Thoracic aorta (tissue), 2 donors: ENCODE measurements at regions not wholly inside any gene's neighbourhood (a gene's known extent, or its start where the extent isn't known, plus 50 kb on each side); places are given as distances from the start of the nearest gene placed in this dataset.

ENCODE experiments used
- ATAC-seq: fragments of 150-250 bp; one replicate; pipeline ENCODE4 v1.8.0; 2017; ENCODE audit warnings: low read depth; ENCODE audit not compliant: insufficient number of reproducible peaks, low FRiP score
- DNase-seq: peaks from one replicate; pipeline ENCODE4 v3.0.0-alpha.2; 2020; ENCODE audit warnings: low spot score
- H3K27ac ChIP-seq, 2 donors: fragments of 200-600 bp; sonication (generic); 1 replicate in 1 of 2; 2 replicates in 1 of 2; pipeline ENCODE4 v1.5.1; 2016; ENCODE audit warnings: mild to moderate bottlenecking in 2 of 2, moderate library complexity in 2 of 2
- H3K27me3 ChIP-seq: fragments of 200-600 bp; sonication (generic); replicated peaks from 2 replicates; pipeline ENCODE4 v1.6.0; 2016; ENCODE audit warnings: mild to moderate bottlenecking; ENCODE audit not compliant: insufficient read depth
- H3K36me3 ChIP-seq: fragments of 200-600 bp; sonication (generic); one replicate; pipeline ENCODE4 v1.5.1; 2016
- H3K4me1 ChIP-seq, 2 donors: fragments of 200-600 bp; sonication (generic); 1 replicate in 1 of 2; 2 replicates in 1 of 2; pipeline versions ENCODE4 v1.5.1 to v1.6.0; 2016; ENCODE audit warnings: low read depth in 2 of 2, mild to moderate bottlenecking in 1 of 2; ENCODE audit not compliant: control insufficient read depth in 1 of 2
- H3K4me3 ChIP-seq: fragments of 200-600 bp; sonication (generic); 2 replicates; pipeline ENCODE4 v1.5.1; 2016; ENCODE audit warnings: mild to moderate bottlenecking
- H3K9me3 ChIP-seq: fragments of 200-600 bp; sonication (generic); 2 replicates; pipeline ENCODE4 v1.5.1; 2016
- TF ChIP-seq, protein P1 (sequence below): fragments of 200-600 bp; sonication (generic); IDR thresholded peaks from one replicate; pipeline ENCODE4 v1.5.1; 2019; ENCODE audit warnings: antibody characterized with exemption

DNA sequence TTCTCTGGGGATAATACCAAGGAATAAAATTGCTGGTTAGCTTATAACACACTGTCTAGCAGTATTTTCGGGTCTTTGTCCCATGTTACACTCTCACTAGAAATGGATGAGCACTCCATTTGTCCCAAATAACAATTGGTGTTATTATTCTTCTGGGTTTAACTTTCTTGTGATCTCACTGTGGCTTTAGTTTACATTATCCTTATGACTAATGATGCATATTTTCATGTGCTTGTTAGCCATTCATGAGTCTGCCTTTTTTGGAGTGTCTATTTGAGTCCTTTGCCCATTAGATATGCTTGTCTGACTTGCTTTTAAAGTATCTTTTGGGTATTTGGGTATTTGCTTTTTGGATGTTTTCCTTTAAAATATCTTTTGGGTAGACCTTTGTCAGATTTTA, 372.9 kb upstream of the TENM3 start:
- TF ChIP-seq, protein P1, sequence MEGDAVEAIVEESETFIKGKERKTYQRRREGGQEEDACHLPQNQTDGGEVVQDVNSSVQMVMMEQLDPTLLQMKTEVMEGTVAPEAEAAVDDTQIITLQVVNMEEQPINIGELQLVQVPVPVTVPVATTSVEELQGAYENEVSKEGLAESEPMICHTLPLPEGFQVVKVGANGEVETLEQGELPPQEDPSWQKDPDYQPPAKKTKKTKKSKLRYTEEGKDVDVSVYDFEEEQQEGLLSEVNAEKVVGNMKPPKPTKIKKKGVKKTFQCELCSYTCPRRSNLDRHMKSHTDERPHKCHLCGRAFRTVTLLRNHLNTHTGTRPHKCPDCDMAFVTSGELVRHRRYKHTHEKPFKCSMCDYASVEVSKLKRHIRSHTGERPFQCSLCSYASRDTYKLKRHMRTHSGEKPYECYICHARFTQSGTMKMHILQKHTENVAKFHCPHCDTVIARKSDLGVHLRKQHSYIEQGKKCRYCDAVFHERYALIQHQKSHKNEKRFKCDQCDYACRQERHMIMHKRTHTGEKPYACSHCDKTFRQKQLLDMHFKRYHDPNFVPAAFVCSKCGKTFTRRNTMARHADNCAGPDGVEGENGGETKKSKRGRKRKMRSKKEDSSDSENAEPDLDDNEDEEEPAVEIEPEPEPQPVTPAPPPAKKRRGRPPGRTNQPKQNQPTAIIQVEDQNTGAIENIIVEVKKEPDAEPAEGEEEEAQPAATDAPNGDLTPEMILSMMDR: no peak
- Histone ChIP-seq H3K27ac (no peak overlapping the region), H3K27me3 (no peaks in the 10 kb centered on the region), H3K4me1 (no peaks in the 10 kb centered on the region), H3K36me3 (no peaks in the 10 kb centered on the region), H3K9me3 (no peaks in the 10 kb centered on the region), H3K4me3 (no peak overlapping the region)
- ATAC-seq (no peak), DNase-seq (no peak)

DNA sequence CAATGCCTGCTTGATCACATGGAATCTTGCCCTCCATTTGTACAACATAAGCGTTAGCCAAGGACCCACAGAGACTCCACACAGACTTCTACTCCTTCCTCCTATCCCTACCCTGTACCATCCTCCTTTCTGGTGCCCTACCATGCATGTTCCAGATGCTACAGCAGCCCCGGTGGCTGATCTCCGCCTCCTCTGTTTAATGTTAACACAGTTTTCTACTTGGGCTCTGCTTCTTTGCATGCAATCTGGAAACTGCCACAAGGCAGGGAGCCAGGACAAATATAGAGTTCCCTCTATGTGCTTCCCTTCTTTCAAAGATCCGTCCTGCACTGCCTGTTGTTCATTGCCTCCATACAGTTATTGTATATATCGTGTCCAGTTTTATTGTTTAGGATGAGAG, 368.6 kb upstream of the TENM3 start:
- ATAC-seq (no peak), DNase-seq (no peak)
- Histone ChIP-seq H3K27ac (no peak overlapping the region), H3K4me3 (no peak overlapping the region), H3K27me3 (no peaks in the 10 kb centered on the region), H3K4me1 (no peaks in the 10 kb centered on the region), H3K9me3 (no peaks in the 10 kb centered on the region), H3K36me3 (no peaks in the 10 kb centered on the region)
- TF ChIP-seq, protein P1: no peak

DNA sequence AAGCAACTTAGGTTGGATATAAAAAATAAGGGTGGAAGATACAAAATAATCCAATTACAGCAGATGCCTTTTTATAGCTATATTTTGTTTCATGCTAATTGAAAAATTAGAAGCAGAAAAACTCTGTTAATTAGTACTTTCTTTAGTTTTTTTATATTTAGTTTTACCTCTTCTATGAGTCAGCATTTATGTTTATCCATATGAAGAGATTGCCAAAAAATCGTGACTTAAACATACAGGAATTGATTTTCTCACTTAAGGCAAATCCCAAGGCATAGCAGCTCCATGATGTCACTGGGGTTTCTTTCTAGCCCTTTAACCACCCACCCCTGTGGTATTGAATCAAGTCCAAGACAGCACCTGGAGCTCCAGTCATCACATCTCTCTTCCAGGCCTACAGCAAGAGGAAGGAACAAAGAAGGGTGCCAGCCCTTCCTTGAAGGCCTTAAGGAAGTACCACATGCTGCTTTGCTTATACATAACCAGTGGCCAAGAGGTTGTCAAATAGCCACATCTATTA, 365.8 kb upstream of the TENM3 start:
- ATAC-seq (no peak), DNase-seq (no peak)
- no peaks in the 10 kb centered on the region for H3K4me1 ChIP-seq
- H3K27me3 ChIP-seq: no peaks in the 10 kb centered on the region
- H3K9me3 ChIP-seq: no peaks in the 10 kb centered on the region
- H3K36me3 ChIP-seq: no peaks in the 10 kb centered on the region
- TF ChIP-seq, protein P1: no peak
- no peak overlapping the region for H3K4me3 ChIP-seq
- no peak overlapping the region for H3K27ac ChIP-seq

DNA sequence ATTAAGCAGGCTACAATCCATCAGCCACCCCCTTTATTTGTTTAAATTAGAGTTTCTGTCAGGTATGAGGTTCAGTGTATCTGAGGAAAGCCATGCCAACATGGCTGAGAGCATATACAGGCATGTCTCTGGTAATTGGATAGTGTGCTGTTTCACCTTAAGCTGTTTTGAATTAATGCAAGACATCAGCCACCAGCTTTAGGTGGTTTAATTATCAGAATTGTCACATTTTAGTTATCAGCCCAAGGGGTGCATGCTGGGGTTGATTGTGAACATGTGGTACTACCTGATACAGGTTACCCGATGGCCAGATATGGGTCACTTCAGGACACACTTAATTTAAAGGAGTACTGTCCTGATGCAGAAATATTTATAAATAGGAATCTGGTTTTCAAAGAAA, 353.2 kb upstream of the TENM3 start:
- no peak for ATAC-seq
- no peak overlapping the region for H3K27ac ChIP-seq
- TF ChIP-seq, protein P1: no peak
- no peaks in the 10 kb centered on the region for H3K27me3 ChIP-seq
- DNase-seq: no peak
- no peaks in the 10 kb centered on the region for H3K4me1 ChIP-seq
- no peaks in the 10 kb centered on the region for H3K36me3 ChIP-seq
- H3K4me3 ChIP-seq: no peak overlapping the region
- no peaks in the 10 kb centered on the region for H3K9me3 ChIP-seq

DNA sequence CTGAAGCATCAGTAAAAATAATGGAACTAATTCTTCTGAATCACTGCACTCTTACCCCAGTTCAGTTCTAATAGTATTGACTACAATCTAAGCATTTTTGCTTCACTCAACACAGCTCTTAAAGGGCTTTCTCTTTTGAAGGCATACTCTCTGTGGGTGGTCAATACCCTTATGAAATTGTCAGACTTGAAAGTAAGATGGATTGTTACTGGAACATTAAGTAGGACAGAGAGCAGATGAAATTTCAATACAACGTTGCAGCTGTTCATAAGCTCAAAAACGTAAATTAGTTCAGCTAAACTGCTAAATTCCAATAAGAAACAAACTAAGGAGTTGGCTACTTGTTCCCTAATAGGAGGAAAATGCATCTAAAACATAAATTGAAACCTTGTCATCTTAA, 352.3 kb upstream of the TENM3 start:
- TF ChIP-seq, protein P1: no peak
- no peaks in the 10 kb centered on the region for H3K36me3 ChIP-seq
- no peak overlapping the region for H3K4me3 ChIP-seq
- H3K9me3 ChIP-seq: no peaks in the 10 kb centered on the region
- no peak for ATAC-seq
- no peak for DNase-seq
- H3K27ac ChIP-seq: no peak overlapping the region
- no peaks in the 10 kb centered on the region for H3K27me3 ChIP-seq
- no peaks in the 10 kb centered on the region for H3K4me1 ChIP-seq
